Endothelial cell of umbilical vein (primary cell): ENCODE measurements at regions not wholly inside any gene's neighbourhood (a gene's known extent, or its start where the extent isn't known, plus 50 kb on each side); places are given as distances from the start of the nearest gene placed in this dataset.
A peak's percentile ranks its signal among the peaks of the same experiment; 100 is the strongest.

Experiments used
- BruUV-seq: library from RNA; stranded (reverse); fragments of 400-500 nt; replicated peaks from 2 replicates; lab custom pipeline; 2021; lab: Mats Ljungman, UMichigan
- CTCF ChIA-PET: fragments of 300-600, 350-600 bp; sonication (Branson Sonifier 250); formaldehyde crosslinking; loops from one replicate; lab custom pipeline; 2021; ENCODE audit warnings: antibody characterized with exemption, inconsistent platforms; lab: Charles Lee
- POLR2A ChIA-PET: fragments of 300-600, 350-600 bp; sonication (Branson Sonifier 250); formaldehyde crosslinking; loops from one replicate; lab custom pipeline; 2021; ENCODE audit warnings: antibody characterized with exemption, inconsistent platforms; lab: Charles Lee
- DNase-seq: peaks from one replicate; pipeline ENCODE4 v3.0.0-alpha.2; 2011; ENCODE audit warnings: low read depth, low spot score
- FAIRE-seq: peaks from 2 replicates; lab custom pipeline; 2011; peaks lifted over from hg19 to GRCh38; lab: Jason Lieb, UNC
- H2AFZ ChIP-seq: 2 replicates; pipeline ENCODE4 v1.6.0; 2012; ENCODE audit warnings: low read depth, low read length, control low read depth, inconsistent platforms
- H3K27ac ChIP-seq: 2 replicates; pipeline ENCODE4 v1.5.1; 2011; ENCODE audit warnings: low read depth, mild to moderate bottlenecking, control low read depth, low read length, moderate library complexity; ENCODE audit not compliant: insufficient read depth
- H3K27me3 ChIP-seq, 2 experiments: 2 replicates each; pipeline versions ENCODE4 v1.6.0 to v1.6.1; 2011; ENCODE audit warnings: low read length in 2 of 2, mixed read lengths in 1 of 2; ENCODE audit not compliant: control insufficient read depth in 2 of 2, insufficient read depth in 2 of 2
- H3K36me3 ChIP-seq, 2 experiments: 2 replicates in 1 of 2; 3 replicates in 1 of 2; pipeline ENCODE4 v1.5.1; 2011; ENCODE audit warnings: low read length in 2 of 2, mild to moderate bottlenecking in 1 of 2, moderate library complexity in 1 of 2; ENCODE audit not compliant: control insufficient read depth in 2 of 2, insufficient read depth in 2 of 2; ENCODE audit errors: extremely low read depth in 1 of 2
- H3K4me1 ChIP-seq: 3 replicates; pipeline ENCODE4 v1.5.1; 2011; ENCODE audit warnings: mild to moderate bottlenecking, low read length; ENCODE audit not compliant: control insufficient read depth, insufficient read depth; ENCODE audit errors: extremely low read depth
- H3K4me2 ChIP-seq: 2 replicates; pipeline ENCODE4 v1.6.1; 2011; ENCODE audit warnings: low read length, control low read depth, mixed read lengths; ENCODE audit not compliant: insufficient read depth
- H3K4me3 ChIP-seq, 3 experiments: fragments of 200-600 bp in 1 of 3; sonication (generic), shearing (Covaris generic) in 1 of 3; replicated peaks in 1 of 3; 2 replicates each; pipeline ENCODE4 v1.5.1; 2011 to 2016; ENCODE audit warnings: control low read depth in 3 of 3, low read length in 3 of 3, mild to moderate bottlenecking in 2 of 3, inconsistent platforms in 1 of 3, low read depth in 1 of 3, moderate library complexity in 1 of 3; ENCODE audit not compliant: insufficient read depth in 1 of 3
- H3K79me2 ChIP-seq: 2 replicates; pipeline ENCODE4 v1.6.0; 2012; ENCODE audit warnings: low read length, inconsistent platforms; ENCODE audit not compliant: control insufficient read depth, insufficient read depth
- H3K9ac ChIP-seq: replicated peaks from 2 replicates; pipeline ENCODE3; 2011; ENCODE audit warnings: low read length, control low read depth; ENCODE audit not compliant: insufficient read depth; ENCODE audit errors: extremely low read depth
- H3K9me1 ChIP-seq: replicated peaks from 3 replicates; pipeline ENCODE4 v1.6.0; 2011; ENCODE audit warnings: mild to moderate bottlenecking, low read length; ENCODE audit not compliant: control insufficient read depth, insufficient read depth; ENCODE audit errors: extremely low read depth
- H3K9me3 ChIP-seq: replicated peaks from 2 replicates; pipeline ENCODE4 v1.5.1; 2012; ENCODE audit warnings: low read length, inconsistent platforms; ENCODE audit not compliant: control insufficient read depth, insufficient read depth
- H4K20me1 ChIP-seq: replicated peaks from 2 replicates; pipeline ENCODE3; 2011; ENCODE audit warnings: mild to moderate bottlenecking, low read length; ENCODE audit not compliant: control insufficient read depth, insufficient read depth; ENCODE audit errors: extremely low read depth
- EZH2 ChIP-seq: IDR thresholded peaks from 2 replicates; pipeline ENCODE4 v1.6.1; 2012; ENCODE audit warnings: borderline replicate concordance, low read depth, mild to moderate bottlenecking, moderate library complexity, low read length, inconsistent platforms; ENCODE audit not compliant: severe bottlenecking
- JUN ChIP-seq: IDR thresholded peaks from 2 replicates; pipeline ENCODE4 v1.6.1; 2011; ENCODE audit warnings: borderline replicate concordance, low read depth; ENCODE audit not compliant: insufficient read length, insufficient read depth
- MYC ChIP-seq: IDR thresholded peaks from one replicate; pipeline ENCODE4 v1.6.1; 2011; ENCODE audit warnings: mild to moderate bottlenecking, low read depth, low read length
- dilution Hi-C: fragments of 300-500 bp; cut with MboI; formaldehyde crosslinking; loops from one replicate; pipeline ENCODE4 v1.15.0; 2019; ENCODE audit warnings: low sequenced_read_pairs; ENCODE audit not compliant: extremely low pct_ligation_motif_present
- intact Hi-C: fragments of 100-400 bp; cut with micrococcal nuclease; formaldehyde crosslinking; loops from one replicate; pipeline ENCODE4 v1.10.0; 2022
- TF ChIP-seq, protein P1 (sequence below): IDR thresholded peaks from 2 replicates; pipeline ENCODE4 v1.6.1; 2011; ENCODE audit not compliant: insufficient read depth, insufficient read length

DNA sequence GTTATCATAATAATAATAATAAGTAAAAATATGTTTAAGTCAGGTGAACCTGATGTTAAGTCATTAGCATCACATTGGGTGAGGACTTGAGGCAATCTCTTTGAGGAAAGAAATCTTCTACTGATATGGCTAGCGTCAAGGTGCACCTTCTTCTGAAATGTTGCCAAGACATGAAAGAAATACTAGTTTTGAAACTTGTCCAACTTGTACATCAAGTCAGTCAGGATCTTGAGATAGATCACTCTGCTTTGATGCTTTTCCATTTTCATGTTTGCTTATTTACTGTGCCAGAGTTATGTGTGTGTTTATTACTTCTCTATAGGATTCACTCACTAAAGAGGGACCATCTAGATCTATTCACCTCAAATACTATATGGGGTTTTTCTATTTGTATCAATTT, 90.0 kb upstream of the USP15 start:
- H3K4me1 ChIP-seq, result no peaks in the 10 kb centered on the region
- no peaks in the 10 kb centered on the region for H4K20me1 ChIP-seq
- no TSS peak for BruUV-seq
- ChIA-PET CTCF (no interaction called here), POLR2A (no interaction called here)
- dilution Hi-C loops, result no loop called here
- FAIRE-seq, result no peak
- no peaks in the 10 kb centered on the region for H3K79me2 ChIP-seq
- no peak for DNase-seq
- TF ChIP-seq JUN (no peak), MYC (no peak)
- no peaks in the 10 kb centered on the region for H3K36me3 ChIP-seq
- no peak overlapping the region for H3K27ac ChIP-seq
- intact Hi-C loops, result no loop called here
- H2AFZ ChIP-seq, result no peak overlapping the region
- H3K9me3 ChIP-seq, result no peaks in the 10 kb centered on the region
- no peak overlapping the region for H3K4me3 ChIP-seq
- no peak overlapping the region for H3K9ac ChIP-seq
- H3K27me3 ChIP-seq, result no peaks in the 10 kb centered on the region
- no peak overlapping the region for H3K4me2 ChIP-seq
- no peaks in the 10 kb centered on the region for H3K9me1 ChIP-seq

DNA sequence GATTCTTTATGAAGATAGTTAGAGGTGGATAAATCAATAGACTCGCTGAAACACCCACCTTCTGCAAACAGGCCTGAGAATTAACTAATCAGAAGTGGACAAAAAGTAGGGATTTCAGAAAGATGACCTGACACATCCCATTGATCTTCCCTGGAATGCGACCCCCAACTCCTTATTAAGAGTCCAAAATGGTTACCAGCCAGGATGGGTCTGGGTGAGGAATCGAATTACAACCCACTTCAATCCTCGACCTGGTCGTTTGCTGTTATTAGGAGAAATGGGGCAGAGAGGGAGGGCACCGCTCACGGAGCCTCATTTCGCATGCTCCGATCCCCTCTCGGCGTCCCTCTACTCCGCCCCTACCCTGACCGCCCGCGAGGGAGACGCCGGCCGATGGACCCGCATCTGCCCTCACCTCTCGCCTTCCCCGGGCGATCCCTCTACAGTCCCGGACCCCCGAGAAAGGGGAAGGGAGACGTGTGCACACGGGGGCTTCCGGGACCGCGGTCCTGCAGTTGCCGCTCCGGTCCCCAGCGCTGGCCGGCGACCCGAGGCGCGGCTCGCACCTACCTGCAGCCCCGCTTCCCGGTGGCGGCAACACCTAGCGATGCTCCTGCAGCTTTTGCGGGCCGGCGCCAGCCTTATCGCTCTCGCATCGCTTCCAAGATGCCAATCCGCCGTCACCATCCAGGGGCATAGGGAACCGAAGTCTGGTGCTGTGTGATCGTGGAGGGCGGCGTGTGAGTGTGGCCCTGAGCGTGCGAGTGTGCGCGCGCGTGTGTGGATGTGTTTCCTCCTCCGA, 69.3 kb upstream of the USP15 start:
- FAIRE-seq, result no peak
- DNase-seq, result no peak
- H3K4me1 ChIP-seq, result peaks cover 12% of the 10 kb centered on the region
- dilution Hi-C loops, result no loop called here
- ChIA-PET POLR2A (no interaction called here), CTCF (interaction anchor here (1.0 kb wide), 2 partner anchors 19 to 1689 kb away, joined by 3 read pairs; no protein-coding TSS in a partner anchor)
- H3K79me2 ChIP-seq, result no peaks in the 10 kb centered on the region
- H2AFZ ChIP-seq, result no peak overlapping the region
- H3K4me2 ChIP-seq, result peak overlapping the region; percentile 0
- H4K20me1 ChIP-seq, result no peaks in the 10 kb centered on the region
- no peak overlapping the region for H3K4me3 ChIP-seq
- H3K9ac ChIP-seq, result no peak overlapping the region
- H3K27me3 ChIP-seq, result peaks cover 33 to 65% of the 10 kb centered on the region in 2 experiments
- peak; percentile 94 for TF ChIP-seq EZH2
- TF ChIP-seq, protein P1, sequence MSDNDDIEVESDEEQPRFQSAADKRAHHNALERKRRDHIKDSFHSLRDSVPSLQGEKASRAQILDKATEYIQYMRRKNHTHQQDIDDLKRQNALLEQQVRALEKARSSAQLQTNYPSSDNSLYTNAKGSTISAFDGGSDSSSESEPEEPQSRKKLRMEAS, result no peak
- BruUV-seq, result no TSS peak
- H3K36me3 ChIP-seq, result no peaks in the 10 kb centered on the region
- intact Hi-C loops, result loop anchor here (5.0 kb wide), 2 partner anchors 1699 to 1934 kb away; no protein-coding TSS in a partner anchor
- no peak overlapping the region for H3K27ac ChIP-seq
- H3K9me1 ChIP-seq, result no peaks in the 10 kb centered on the region
- no peaks in the 10 kb centered on the region for H3K9me3 ChIP-seq
